WTC11 (cell line): ENCODE measurements at regions not wholly inside any gene's neighbourhood (a gene's known extent, or its start where the extent isn't known, plus 50 kb on each side); places are given as distances from the start of the nearest gene placed in this dataset.

Experiments used
- IRF2 ChIP-seq: sonication (generic); formaldehyde crosslinking; IDR thresholded peaks from 2 replicates; pipeline ENCODE4 v1.8.0; 2022; ENCODE audit warnings: low read depth, missing genetic modification reagents, borderline replicate concordance
- JUN ChIP-seq: sonication (generic); formaldehyde crosslinking; IDR thresholded peaks from 2 replicates; pipeline ENCODE4 v1.8.0; 2023; ENCODE audit warnings: mild to moderate bottlenecking, missing genetic modification reagents
- MAX ChIP-seq: sonication (generic); formaldehyde crosslinking; IDR thresholded peaks from 2 replicates; pipeline ENCODE4 v1.8.0; 2022; ENCODE audit warnings: mild to moderate bottlenecking, missing genetic modification reagents
- TP53 ChIP-seq: sonication (generic); formaldehyde crosslinking; IDR thresholded peaks from 2 replicates; pipeline ENCODE4 v1.8.1; 2023; ENCODE audit warnings: mild to moderate bottlenecking, missing genetic modification reagents
- ZNF423 ChIP-seq: fragments of 250-450 bp; sonication (Bioruptor Pico); IDR thresholded peaks from 2 replicates; pipeline ENCODE4 v2.1.2; 2022; ENCODE audit warnings: mild to moderate bottlenecking, moderate library complexity
- TF ChIP-seq, protein P1 (sequence below): fragments of 200-600 bp; IDR thresholded peaks from 2 replicates; pipeline ENCODE4 v1.8.0; 2022; ENCODE audit warnings: antibody characterized with exemption
- TF ChIP-seq, protein P2 (sequence below): sonication (generic); formaldehyde crosslinking; IDR thresholded peaks from 2 replicates; pipeline ENCODE4 v1.8.0; 2022; ENCODE audit warnings: mild to moderate bottlenecking, missing genetic modification reagents

DNA sequence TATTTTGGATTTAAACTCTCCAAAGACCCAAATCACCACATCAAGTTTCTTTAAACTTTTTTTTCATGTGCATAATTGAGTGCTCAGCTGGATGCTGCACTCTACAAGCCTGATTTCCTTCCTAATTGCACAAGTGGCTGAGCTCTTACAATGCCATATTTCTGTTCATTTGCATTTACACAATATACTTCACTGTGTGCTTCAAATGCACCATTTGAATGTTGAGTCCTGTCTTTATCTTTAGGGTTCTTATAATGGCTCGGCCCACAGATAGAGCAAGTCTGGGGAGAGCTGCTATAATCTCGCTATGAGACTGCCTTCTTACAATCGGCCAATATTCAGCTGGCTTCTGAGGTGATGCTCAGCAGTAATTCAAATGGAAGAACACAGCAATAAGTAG is 200.6 kb upstream of the MAP3K7 start:
- TF ChIP-seq IRF2, result no peak
- TF ChIP-seq, protein P1, sequence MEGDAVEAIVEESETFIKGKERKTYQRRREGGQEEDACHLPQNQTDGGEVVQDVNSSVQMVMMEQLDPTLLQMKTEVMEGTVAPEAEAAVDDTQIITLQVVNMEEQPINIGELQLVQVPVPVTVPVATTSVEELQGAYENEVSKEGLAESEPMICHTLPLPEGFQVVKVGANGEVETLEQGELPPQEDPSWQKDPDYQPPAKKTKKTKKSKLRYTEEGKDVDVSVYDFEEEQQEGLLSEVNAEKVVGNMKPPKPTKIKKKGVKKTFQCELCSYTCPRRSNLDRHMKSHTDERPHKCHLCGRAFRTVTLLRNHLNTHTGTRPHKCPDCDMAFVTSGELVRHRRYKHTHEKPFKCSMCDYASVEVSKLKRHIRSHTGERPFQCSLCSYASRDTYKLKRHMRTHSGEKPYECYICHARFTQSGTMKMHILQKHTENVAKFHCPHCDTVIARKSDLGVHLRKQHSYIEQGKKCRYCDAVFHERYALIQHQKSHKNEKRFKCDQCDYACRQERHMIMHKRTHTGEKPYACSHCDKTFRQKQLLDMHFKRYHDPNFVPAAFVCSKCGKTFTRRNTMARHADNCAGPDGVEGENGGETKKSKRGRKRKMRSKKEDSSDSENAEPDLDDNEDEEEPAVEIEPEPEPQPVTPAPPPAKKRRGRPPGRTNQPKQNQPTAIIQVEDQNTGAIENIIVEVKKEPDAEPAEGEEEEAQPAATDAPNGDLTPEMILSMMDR, result no peak
- TF ChIP-seq ZNF423 (CRISPR knock-in tag), result no peak
- no peak for TF ChIP-seq MAX (CRISPR knock-in tag)
- TF ChIP-seq TP53, result no peak
- no peak for TF ChIP-seq JUN (CRISPR knock-in tag)
- TF ChIP-seq, protein P2, sequence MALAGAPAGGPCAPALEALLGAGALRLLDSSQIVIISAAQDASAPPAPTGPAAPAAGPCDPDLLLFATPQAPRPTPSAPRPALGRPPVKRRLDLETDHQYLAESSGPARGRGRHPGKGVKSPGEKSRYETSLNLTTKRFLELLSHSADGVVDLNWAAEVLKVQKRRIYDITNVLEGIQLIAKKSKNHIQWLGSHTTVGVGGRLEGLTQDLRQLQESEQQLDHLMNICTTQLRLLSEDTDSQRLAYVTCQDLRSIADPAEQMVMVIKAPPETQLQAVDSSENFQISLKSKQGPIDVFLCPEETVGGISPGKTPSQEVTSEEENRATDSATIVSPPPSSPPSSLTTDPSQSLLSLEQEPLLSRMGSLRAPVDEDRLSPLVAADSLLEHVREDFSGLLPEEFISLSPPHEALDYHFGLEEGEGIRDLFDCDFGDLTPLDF (CRISPR knock-in tag), result no peak
